COLO829 (cell line): ENCODE measurements at regions not wholly inside any gene's neighbourhood (a gene's known extent, or its start where the extent isn't known, plus 50 kb on each side); places are given as distances from the start of the nearest gene placed in this dataset.

Experiments
- DNase-seq: peaks from one replicate; pipeline ENCODE4 v3.0.0; 2012; ENCODE audit warnings: low spot score

GRCh38 chr3:22996920-22997571 lies 206.1 kb upstream of the UBE2E2 start:
- no peak for DNase-seq

GRCh38 chr3:23000371-23000770 lies 202.8 kb upstream of the UBE2E2 start:
- DNase-seq, result no peak

DNA sequence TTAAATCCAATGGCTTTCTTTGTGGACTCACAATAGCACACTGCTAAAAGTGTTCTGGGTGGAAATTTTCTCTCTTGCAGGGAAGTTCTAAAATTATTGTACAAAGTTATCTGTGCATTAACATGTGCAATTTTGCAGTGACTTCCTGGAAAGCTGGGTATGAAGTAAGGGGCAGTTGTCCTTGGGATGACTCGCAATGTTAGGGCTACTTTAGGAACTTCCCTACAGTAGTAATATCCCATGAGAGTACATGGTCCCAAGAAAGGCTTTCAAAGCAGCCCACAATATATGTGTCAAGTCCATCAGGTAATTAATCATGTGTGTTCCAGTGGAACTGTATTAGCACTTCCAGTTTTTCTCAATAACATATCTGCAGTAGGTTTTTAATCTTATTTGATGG lies 201.0 kb upstream of the UBE2E2 start:
- DNase-seq, result no peak

DNA sequence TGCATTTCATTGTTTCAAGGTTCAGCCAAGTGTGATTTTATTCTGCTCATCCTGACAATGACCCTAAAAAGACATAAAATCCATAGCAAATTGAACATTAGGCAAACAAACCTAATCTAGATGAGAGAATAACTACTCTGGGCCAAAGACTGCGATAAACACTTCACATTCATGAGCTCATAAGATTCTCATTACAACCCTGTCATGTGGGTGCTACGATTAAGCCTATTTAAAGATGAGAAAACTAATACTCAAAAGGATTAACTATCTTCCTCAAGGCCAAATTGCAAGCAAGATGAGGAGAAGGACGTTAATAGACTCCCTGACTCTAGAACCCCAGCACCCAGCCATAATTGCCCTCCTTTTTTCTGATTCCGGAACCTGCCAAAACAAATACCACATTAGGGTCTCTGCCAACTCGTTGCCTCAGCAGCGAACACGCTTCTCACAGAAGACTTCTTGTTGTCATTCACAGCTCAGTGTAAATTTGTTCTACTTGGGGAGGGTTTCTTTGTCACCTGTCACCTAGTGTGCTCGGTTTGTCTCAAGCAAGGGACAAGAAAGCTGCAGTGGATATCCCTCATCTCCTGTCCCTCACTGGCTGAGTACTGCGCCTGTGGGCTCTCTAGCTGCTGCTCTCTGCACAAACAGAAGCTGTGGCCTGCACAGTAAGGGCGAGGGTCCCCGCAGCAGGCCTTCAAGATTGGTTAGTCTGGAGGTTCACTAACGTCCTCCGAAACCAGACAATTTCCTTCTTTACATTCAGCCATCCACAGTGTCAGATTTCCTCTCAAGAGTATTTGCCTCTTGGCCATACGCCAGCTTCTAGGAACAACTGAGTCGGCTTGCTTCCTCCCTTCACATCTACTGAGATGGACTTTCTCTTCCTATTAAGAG lies 200.0 kb upstream of the UBE2E2 start:
- DNase-seq, result no peak

DNA sequence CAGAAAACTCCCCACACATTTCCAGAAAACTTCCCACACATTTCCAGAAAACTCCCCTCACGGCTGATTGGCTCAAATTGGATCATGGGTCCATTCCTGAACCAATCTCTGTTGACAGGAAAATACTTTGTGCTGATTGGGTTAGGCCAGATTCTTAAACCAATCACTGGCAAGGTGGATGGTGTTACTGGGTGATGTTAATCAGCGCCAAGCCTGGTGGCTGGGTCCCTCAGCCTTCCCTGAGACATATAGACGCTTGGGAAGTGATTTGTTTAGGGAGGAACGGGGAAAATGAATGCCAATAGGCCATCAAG lies 199.4 kb upstream of the UBE2E2 start:
- DNase-seq, result no peak

GRCh38 chr3:23004971-23005370 lies 198.2 kb upstream of the UBE2E2 start:
- peak; percentile 3 for DNase-seq

DNA sequence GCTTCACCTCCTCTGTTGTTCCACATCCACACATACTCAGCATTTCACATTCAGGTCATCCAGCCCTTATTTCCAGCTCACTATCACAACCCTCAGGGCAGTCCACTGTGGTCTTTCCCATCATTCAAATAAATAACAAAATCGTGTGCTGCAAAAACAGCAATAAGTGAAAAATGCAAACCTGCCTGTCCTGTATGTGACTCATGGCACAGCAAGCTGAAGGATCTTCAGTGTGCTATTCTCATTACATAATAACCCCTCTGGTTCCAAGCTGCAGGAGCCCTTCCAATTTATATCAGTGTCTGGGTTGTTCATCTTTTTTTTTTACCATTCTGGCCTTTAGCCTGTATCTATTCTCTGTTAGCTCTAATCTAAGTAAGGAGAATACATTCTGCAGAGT lies 185.3 kb upstream of the UBE2E2 start:
- no peak for DNase-seq

GRCh38 chr3:23019596-23020300 lies 183.4 kb upstream of the UBE2E2 start:
- no peak for DNase-seq

DNA sequence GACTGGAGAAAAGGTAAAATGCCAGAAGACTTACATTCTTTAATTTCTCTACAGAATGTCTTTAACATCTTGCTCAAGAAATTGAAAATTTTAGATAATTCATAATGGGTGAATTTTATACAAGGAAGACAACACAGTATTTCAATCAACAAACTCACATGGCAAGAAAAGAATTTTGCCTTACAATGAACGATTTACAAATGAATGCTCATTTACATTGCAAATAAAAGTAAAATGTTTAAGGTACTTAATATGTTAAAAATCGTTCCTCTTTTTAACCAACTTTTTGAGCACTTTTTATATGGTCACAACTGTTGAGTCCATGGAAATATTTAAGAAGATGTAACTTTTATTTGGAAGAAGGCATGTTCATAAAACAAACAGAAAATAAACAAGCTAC lies 174.8 kb upstream of the UBE2E2 start:
- no peak for DNase-seq

DNA sequence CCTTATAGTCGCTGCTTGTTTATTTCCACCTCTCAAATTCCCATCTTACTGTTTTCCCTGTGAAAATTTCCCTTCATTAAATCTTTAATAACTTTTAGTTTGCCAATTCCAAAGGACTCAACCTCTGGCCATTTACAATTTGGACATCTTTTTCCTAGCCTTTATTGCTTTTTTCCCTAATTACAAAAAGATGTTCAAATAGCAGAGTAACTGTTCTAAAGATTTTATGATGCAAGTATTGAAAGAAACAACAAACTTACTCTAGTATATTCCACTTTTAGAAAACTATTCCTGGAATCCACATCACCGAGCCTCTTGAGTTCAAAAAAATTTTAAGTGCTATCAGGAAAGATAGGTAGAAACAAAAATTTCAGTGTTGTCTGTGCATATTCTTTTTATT lies 174.1 kb upstream of the UBE2E2 start:
- no peak for DNase-seq

GRCh38 chr3:23035927-23036640 lies 167.0 kb upstream of the UBE2E2 start:
- no peak for DNase-seq

- no peak for DNase-seq
Observed at GRCh38 chr3:23036728-23037127, 166.4 kb upstream of the UBE2E2 start.

DNA sequence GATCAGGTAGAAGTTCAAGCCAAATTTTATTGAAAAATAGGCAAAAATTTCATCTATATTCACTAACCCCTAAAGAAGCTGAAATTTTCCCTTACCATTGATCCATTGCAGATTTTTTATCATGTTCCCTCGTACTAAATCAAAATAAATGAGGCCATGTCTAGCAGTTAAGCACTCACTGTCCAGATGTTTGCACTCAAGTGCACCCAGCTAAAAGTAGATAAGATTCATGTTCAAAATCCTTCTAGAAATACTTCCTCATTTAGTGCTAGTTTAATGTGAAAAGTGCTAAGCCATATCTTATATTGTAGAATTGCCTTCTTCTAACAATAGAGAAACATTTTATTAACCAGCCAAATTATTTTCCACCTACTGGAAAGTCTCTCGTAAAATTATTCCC lies 164.7 kb upstream of the UBE2E2 start:
- DNase-seq, result no peak

- no peak for DNase-seq
Observed at GRCh38 chr3:23041918-23042696, 161.0 kb upstream of the UBE2E2 start.

DNA sequence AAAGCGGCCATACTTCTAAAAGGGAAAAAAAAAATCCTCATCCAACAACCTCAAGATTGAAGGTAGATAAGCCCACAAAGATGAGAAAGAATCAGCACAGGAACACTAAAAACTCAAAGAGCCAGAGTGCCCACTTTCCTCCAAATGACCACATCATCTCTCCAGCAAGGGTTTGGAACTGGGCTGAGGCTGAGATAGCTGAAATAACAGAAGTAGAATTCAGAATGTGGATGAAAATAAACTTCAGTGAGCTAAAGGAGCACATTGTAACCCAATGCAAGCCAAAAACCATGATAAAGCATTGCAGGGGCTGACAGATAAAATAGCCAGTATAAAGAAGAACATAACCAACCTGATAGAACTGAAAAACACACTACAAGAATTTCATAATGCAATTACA lies 158.7 kb upstream of the UBE2E2 start:
- DNase-seq, result no peak

DNA sequence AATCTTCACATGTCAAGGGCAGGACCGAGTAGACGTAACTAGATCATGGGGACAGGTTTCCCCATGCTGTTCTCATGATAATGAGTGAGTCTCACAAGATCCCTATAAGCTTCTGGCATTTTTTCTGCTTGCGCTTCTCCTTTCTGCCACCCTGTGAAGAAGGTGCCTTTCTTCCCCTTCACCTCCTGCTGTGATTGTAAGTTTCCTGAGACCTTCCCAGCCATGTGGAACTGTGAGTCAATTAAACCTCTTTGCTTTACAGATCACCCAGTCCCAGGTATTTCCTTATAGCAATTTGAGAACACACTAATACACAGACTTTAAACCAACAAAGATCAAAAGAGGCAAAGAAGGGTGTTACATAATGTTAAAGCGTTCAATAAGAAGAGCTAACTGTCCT lies 156.6 kb upstream of the UBE2E2 start:
- no peak for DNase-seq

DNA sequence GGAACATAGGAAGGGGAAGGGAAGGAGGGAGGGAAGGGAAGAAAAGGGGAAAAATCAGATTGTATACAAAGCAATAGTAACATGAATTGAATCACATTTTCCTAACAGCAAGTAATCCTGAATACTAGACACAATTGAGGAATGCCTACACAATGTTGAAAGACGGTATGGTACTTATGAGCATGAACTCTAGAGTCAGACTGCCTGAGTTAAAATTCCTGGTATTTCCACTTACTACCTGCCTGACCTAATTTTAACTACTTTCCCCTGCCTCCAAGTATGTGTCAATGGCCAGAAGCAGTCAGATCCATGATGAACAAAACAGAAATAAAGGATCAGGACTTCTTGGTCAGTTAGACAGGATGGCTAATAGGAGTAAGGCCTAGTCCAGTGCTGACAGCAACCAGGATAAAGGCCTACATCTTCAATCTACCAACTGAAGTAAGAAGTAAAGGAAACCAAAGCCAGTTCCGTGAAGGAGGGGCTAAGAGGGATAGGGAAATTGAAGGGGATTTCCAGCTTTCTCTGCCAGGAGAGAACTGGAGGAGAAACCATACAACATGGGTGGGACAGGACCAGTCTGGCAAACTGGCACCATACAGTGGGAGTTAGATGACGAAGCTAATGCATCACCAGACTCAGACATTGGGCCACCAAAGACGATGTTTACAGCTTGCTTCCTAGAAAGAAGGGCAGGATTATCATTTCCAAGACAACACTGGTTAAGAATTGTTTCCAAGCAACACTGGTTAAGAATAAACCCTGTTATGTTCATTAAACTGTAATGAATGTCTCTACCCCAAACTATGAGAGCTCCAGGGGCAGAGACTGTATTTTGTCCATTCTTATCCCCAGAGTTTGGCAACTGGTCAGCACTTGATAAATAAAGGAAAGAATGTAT lies 151.6 kb upstream of the UBE2E2 start:
- DNase-seq, result no peak

DNA sequence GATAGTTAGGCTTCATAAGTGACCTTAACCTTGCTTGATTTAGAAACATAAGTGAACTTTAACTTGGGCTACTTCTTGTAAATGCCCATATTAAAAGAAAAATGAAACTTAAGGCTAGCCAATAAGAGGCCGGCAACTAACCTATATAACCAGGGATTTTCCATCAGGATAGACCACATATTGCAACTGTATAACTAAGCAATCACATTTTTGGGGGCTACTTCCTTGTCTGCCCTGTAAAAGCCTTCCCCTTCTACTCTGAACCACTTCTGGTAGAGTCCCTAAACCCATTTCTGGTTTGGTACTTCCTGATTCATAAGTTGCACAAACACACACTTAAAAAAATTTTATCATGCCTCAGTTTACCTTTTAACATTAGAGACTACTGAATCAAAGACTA lies 150.9 kb upstream of the UBE2E2 start:
- DNase-seq, result no peak

GRCh38 chr3:23052620-23053019 lies 150.5 kb upstream of the UBE2E2 start:
- DNase-seq, result no peak

DNA sequence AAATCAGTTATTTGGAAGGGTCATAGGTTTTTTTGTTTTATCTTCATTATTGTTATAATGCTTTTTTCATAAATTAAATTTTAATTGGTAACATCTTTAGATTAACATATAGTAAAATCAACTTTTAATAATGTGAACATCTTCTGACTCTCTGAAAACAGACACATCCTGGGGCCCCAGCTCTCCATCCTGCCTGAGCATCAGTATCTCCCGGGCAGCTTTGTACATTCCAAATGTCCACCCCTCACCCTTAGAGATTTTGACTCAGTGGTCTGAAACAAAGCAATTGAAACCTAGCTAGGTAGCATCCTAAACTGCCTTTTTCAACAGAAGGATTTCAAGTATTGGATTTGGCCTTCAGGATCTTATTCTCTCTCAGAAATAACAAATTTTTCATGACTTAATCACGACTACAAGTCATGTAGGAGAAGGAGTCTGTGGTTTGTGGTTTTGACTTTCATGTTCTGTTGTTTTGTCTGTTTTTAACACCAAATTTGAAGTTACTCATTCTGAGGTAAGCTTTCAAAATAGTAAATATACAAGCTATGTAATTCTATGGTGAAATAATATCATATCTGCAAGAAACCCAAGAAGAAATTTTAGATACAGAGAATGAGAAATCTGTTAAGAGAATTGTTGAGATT lies 147.3 kb upstream of the UBE2E2 start:
- DNase-seq, result no peak
